SK-N-MC (cell line): ENCODE measurements at regions not wholly inside any gene's neighbourhood (a gene's known extent, or its start where the extent isn't known, plus 50 kb on each side); places are given as distances from the start of the nearest gene placed in this dataset.

Source experiments
- DNase-seq: peaks from one replicate; pipeline ENCODE4 v3.0.0-alpha.2; 2011; ENCODE audit warnings: low read depth, low spot score
- H3K27ac ChIP-seq: fragments of 200-600 bp; sonication (generic); 2 replicates; pipeline ENCODE4 v1.5.1; 2016; ENCODE audit warnings: mixed run types
- H3K36me3 ChIP-seq: fragments of 200-600 bp; sonication (generic); 2 replicates; pipeline ENCODE4 v1.6.1; 2017; ENCODE audit warnings: antibody characterized with exemption, low read length, mixed read lengths; ENCODE audit not compliant: insufficient read depth
- H3K4me3 ChIP-seq: fragments of 200-600 bp; sonication (generic); 2 replicates; pipeline ENCODE4 v1.5.1; 2016
- H3K9ac ChIP-seq: fragments of 200-600 bp; sonication (generic); 2 replicates; pipeline ENCODE4 v1.8.0; 2017; ENCODE audit warnings: mixed run types, mixed read lengths; ENCODE audit not compliant: insufficient read length
- H3K9me3 ChIP-seq: fragments of 200-600 bp; sonication (generic); 2 replicates; pipeline ENCODE4 v1.6.1; 2017; ENCODE audit warnings: low read depth, mild to moderate bottlenecking, antibody characterized with exemption, low read length, moderate library complexity, mixed read lengths
- EZH2 ChIP-seq: fragments of 200-600 bp; sonication (generic); IDR thresholded peaks from one replicate; pipeline ENCODE4 v1.6.1; 2017; ENCODE audit warnings: antibody characterized with exemption
- FOXP2 ChIP-seq: optimal IDR thresholded peaks from 2 replicates; pipeline ENCODE3; 2011; ENCODE audit warnings: mild to moderate bottlenecking, moderate library complexity; ENCODE audit not compliant: insufficient read depth; ENCODE audit errors: extremely low read length, control extremely low read depth
- POLR2AphosphoS5 ChIP-seq: IDR thresholded peaks from 2 replicates; pipeline ENCODE4 v1.6.1; 2012; ENCODE audit warnings: mild to moderate bottlenecking, low read depth, low read length, borderline replicate concordance

DNA sequence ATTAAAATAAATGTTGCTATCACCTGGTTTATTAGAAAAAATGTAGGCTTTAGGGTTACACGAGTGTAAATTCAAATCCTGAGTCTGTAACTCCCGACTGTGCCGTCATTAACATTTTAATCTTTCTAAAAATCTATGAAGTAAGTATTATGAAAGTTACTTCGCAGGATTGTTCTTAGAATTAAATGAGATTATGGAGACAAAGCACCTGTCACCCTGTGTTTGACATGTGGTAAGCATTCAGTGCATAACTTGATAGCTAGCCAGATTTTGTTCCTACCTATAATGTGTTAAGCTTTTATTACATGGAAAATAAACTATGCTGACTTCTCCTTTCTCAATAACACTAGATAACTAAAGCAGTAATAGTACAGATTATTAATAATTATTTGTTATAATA lies 429.7 kb upstream of the MMS22L start:
- Histone ChIP-seq H3K9me3 (no peaks in the 10 kb centered on the region), H3K9ac (no peak overlapping the region), H3K27ac (no peak overlapping the region), H3K36me3 (no peaks in the 10 kb centered on the region), H3K4me3 (no peak overlapping the region)
- no peak for DNase-seq
- TF ChIP-seq EZH2, result no peak
- no peak for TF ChIP-seq FOXP2
- no peak for TF ChIP-seq POLR2AphosphoS5

DNA sequence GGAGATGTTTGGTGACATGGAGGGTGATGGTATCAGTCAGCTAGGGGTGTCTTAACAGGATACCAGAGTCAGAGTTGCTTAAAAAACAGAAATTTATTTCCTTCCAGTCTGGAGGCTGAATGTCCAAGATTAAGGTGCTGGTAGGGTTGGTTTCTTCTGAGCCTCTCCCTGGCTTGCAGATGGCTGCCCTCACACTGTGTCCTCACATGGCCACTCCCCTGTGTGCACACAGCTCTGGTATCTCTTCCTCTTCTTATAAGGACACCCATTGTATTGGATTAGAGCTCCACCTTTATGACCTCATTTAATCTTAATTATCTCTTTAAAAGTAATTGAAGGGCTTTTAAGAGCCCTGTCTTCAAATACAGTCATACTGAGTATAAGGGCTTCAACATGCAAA lies 431.8 kb upstream of the MMS22L start:
- TF ChIP-seq EZH2 (no peak), FOXP2 (no peak), POLR2AphosphoS5 (no peak)
- Histone ChIP-seq H3K4me3 (no peak overlapping the region), H3K36me3 (no peaks in the 10 kb centered on the region), H3K9me3 (no peaks in the 10 kb centered on the region), H3K9ac (no peak overlapping the region), H3K27ac (no peak overlapping the region)
- DNase-seq, result no peak

DNA sequence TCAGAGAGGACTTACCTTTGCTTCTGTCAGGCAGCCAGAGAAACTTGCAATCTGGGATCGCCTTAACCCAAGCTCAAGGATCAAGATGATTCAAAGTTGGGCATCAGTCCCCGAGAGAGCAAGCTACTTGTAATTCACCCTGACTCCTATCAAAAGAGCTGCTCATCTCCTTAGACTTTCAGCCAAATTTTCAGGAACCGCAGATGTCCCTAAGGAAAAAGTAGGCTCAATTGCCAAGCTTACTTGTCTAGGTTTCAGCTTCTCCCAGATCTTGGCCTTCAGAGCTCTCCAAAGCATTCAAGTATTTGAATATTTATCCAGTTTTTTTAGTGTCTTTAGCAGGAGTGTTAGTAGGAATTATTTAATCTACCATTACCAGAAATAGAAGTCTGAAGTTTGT lies 434.1 kb upstream of the MMS22L start:
- no peak for TF ChIP-seq POLR2AphosphoS5
- DNase-seq, result no peak
- no peak overlapping the region for H3K27ac ChIP-seq

DNA sequence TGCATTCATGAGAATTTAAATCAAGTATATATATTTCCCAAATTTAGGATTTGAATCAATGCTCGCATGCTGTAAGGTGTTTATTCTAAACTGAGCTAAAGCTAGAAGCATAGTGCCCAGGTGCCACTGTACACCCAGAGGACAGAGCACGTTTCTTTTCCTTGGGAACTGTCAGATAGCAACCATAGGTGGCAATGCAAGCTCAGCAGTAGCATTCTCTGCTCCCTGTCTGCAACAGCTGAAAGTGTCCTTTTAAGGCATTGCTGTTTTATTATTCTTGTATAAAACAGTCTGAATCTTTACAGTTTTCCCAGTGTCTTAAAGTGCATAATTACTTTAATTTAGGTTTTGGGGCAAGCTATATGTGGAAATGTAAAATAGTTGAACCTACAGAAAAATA lies 443.4 kb upstream of the MMS22L start:
- DNase-seq, result no peak
- Histone ChIP-seq H3K36me3 (no peaks in the 10 kb centered on the region), H3K4me3 (no peak overlapping the region), H3K9ac (no peak overlapping the region), H3K27ac (peak overlapping the region; percentile 37; the same call in 1 of the 2 replicates), H3K9me3 (no peaks in the 10 kb centered on the region)
- TF ChIP-seq POLR2AphosphoS5, result no peak
- no peak for TF ChIP-seq EZH2
- no peak for TF ChIP-seq FOXP2

More for the DNA sequence above, 434.1 kb upstream of the MMS22L start:
- no peaks in the 10 kb centered on the region for H3K36me3 ChIP-seq
- no peak overlapping the region for H3K4me3 ChIP-seq
- no peaks in the 10 kb centered on the region for H3K9me3 ChIP-seq
- no peak overlapping the region for H3K9ac ChIP-seq

DNA sequence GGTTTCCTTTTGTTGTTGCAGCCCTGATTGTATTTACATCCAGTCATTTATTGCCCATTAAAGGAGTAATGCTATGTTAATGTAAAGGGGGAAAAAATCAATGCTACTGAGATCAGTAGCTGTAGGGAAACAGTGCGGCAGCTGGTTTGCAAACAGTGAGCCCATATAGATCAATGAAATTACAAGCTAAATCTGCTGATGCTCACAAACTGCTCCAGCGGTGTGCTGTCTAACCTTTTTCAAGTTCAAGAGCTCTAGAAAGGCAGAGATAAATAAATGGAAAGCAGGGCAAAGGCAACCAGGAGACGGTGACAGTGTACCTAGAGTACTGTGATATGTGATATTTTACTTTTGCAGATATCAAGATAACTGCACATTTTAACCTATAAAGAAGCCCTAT lies 449.0 kb upstream of the MMS22L start:
- no peak for DNase-seq
- H3K36me3 ChIP-seq, result no peaks in the 10 kb centered on the region
- H3K27ac ChIP-seq, result no peak overlapping the region
- H3K9me3 ChIP-seq, result no peaks in the 10 kb centered on the region
- no peak overlapping the region for H3K9ac ChIP-seq
- TF ChIP-seq FOXP2 (no peak), EZH2 (no peak), POLR2AphosphoS5 (no peak)
- no peak overlapping the region for H3K4me3 ChIP-seq

DNA sequence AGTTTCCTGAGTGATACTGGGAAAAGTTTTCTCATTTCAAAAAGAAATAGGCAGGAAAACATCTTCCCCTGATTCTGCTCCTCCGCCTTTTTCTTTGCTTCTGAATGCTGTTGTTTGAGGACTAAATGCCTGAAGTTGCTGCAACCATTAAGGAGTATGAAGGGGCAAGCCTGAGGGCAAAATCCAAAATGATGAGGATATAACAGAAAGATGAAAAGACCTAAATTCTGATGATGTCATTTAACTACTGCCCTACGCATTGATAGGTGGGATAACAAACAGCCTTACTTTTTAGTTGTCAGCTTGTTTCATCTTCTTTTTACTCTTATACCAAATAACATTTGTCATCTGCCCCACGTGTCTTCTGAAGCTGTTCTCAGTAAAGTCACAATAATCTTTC lies 474.6 kb upstream of the MMS22L start:
- no peak overlapping the region for H3K27ac ChIP-seq
- no peak for DNase-seq
- H3K4me3 ChIP-seq, result no peak overlapping the region
- H3K36me3 ChIP-seq, result no peaks in the 10 kb centered on the region
- H3K9me3 ChIP-seq, result no peaks in the 10 kb centered on the region
- TF ChIP-seq POLR2AphosphoS5 (no peak), FOXP2 (no peak), EZH2 (no peak)
- H3K9ac ChIP-seq, result no peak overlapping the region

DNA sequence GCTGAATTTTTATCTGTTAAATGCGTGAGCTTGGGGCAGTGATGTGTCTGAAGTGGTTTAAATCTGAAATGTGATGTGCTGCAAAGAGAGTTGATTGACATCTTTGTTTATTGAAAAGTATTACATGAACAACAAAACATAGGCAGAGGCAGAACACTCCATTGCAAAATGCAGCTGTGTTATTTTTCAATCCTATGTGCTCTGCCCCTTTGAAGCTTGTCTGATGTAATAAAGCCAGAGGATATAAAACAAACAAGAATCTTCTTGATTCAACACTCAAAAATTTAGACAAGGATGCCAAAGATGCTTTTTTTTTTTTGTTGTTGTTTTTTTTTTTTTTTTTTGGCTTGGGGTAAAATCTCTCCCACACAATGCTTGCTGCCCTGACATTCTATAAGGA lies 482.4 kb upstream of the MMS22L start:
- Histone ChIP-seq H3K9ac (no peak overlapping the region), H3K9me3 (no peaks in the 10 kb centered on the region), H3K4me3 (no peak overlapping the region), H3K36me3 (no peaks in the 10 kb centered on the region), H3K27ac (no peak overlapping the region)
- no peak for DNase-seq
- TF ChIP-seq FOXP2 (no peak), EZH2 (no peak), POLR2AphosphoS5 (no peak)

DNA sequence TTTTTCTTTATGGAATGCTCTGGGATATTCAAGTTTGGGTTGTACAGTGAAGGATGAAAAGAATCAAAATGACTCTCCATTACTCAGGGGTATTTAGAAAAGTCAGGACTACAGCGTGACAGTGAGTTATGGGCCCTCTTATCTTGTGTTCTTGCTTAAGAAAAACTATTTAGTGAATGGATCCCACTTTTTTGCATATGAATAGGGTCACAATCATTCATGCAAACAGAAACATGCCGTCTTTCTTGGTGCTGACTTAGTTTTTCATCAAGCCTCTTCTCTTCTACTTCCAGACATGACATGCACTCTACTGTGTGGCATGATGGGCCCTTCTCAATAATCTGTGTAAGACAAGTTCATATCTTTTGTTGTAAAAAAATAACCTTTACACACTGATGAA lies 488.4 kb upstream of the MMS22L start:
- no peaks in the 10 kb centered on the region for H3K9me3 ChIP-seq
- H3K36me3 ChIP-seq, result no peaks in the 10 kb centered on the region
- TF ChIP-seq FOXP2 (no peak), POLR2AphosphoS5 (no peak), EZH2 (no peak)
- no peak overlapping the region for H3K9ac ChIP-seq
- no peak overlapping the region for H3K27ac ChIP-seq
- no peak for DNase-seq
- no peak overlapping the region for H3K4me3 ChIP-seq

DNA sequence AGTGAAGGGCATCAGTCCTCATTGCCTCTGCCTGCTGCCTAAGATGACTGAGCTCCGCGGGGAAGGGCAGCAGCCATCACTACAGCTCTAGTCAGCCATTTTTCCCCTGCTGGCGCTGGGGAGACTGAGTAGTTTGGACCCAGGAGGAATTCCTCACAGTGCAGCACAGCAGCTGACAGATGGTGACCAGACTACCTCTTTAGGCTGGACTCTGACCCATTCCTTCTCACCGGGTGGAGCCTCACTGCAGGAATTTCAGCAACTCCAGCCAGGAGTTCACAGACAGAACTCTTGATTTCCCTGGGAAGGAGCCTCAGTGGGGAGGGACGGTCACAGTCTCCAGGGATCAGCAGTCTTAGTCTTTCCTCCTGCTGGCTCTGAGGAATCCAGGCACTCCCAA lies 492.0 kb upstream of the MMS22L start:
- DNase-seq, result no peak
- Histone ChIP-seq H3K36me3 (no peaks in the 10 kb centered on the region), H3K4me3 (no peak overlapping the region), H3K9ac (no peak overlapping the region), H3K9me3 (no peaks in the 10 kb centered on the region), H3K27ac (no peak overlapping the region)
- TF ChIP-seq POLR2AphosphoS5, result no peak
- TF ChIP-seq EZH2, result no peak
- TF ChIP-seq FOXP2, result no peak
